ENCODE measurements at regions not wholly inside any gene's neighbourhood (a gene's known extent, or its start where the extent isn't known, plus 50 kb on each side); places are given as distances from the start of the nearest gene placed in this dataset.

DNA sequence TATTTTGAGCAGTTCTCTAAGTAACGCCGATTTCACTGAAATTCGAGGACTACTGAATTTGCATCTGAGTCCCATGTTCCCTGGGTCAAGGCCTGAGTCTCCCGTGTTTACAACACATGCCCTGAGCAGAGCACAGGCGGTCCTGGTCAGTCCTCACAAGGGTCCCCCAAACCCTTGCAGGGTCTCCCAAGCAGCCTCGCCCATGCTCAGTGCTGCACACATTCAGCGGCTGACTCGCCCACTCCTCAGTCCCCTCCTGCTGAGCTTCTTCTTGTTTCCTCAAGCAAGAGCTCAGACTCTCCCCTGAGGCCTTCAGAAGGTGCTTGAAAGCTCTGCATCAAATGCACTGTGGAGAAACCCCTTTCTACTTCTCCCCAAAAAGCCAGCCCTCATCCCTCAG lies 114.6 kb downstream of the INHBB start:
- no peak for TF ChIP-seq CHD2 (IDR thresholded peaks at IDR 0.05; ENCODE audit: low read depth, low read length)
- TF ChIP-seq PHF21A (IDR thresholded peaks at IDR 0.05; ENCODE audit: borderline replicate concordance, low read depth) = no peak
- TF ChIP-seq TAF1 (IDR thresholded peaks at IDR 0.05; ENCODE audit: control insufficient read depth, extremely low read depth, insufficient read depth, low read length, severe bottlenecking) = no peak
- no peak for TF ChIP-seq POLR2A (conservative IDR thresholded peaks at IDR 0.05)
- no peak for TF ChIP-seq EP300 (IDR thresholded peaks at IDR 0.05; ENCODE audit: low read length)
- TF ChIP-seq, protein P1, sequence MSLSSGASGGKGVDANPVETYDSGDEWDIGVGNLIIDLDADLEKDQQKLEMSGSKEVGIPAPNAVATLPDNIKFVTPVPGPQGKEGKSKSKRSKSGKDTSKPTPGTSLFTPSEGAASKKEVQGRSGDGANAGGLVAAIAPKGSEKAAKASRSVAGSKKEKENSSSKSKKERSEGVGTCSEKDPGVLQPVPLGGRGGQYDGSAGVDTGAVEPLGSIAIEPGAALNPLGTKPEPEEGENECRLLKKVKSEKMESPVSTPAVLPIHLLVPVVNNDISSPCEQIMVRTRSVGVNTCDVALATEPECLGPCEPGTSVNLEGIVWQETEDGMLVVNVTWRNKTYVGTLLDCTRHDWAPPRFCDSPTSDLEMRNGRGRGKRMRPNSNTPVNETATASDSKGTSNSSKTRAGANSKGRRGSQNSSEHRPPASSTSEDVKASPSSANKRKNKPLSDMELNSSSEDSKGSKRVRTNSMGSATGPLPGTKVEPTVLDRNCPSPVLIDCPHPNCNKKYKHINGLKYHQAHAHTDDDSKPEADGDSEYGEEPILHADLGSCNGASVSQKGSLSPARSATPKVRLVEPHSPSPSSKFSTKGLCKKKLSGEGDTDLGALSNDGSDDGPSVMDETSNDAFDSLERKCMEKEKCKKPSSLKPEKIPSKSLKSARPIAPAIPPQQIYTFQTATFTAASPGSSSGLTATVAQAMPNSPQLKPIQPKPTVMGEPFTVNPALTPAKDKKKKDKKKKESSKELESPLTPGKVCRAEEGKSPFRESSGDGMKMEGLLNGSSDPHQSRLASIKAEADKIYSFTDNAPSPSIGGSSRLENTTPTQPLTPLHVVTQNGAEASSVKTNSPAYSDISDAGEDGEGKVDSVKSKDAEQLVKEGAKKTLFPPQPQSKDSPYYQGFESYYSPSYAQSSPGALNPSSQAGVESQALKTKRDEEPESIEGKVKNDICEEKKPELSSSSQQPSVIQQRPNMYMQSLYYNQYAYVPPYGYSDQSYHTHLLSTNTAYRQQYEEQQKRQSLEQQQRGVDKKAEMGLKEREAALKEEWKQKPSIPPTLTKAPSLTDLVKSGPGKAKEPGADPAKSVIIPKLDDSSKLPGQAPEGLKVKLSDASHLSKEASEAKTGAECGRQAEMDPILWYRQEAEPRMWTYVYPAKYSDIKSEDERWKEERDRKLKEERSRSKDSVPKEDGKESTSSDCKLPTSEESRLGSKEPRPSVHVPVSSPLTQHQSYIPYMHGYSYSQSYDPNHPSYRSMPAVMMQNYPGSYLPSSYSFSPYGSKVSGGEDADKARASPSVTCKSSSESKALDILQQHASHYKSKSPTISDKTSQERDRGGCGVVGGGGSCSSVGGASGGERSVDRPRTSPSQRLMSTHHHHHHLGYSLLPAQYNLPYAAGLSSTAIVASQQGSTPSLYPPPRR (CRISPR knock-in tag; IDR thresholded peaks at IDR 0.05; ENCODE audit: borderline replicate concordance) = no peak
